Embryonic facial prominence (tissue), 1 donor: ENCODE measurements at regions not wholly inside any gene's neighbourhood (a gene's known extent, or its start where the extent isn't known, plus 50 kb on each side); places are given as distances from the start of the nearest gene placed in this dataset.
"Not testable (repeated sequence)": the region's sequence is repeated elsewhere in the genome, so short reads cannot be mapped to it uniquely, and the experiment has no call there.

Experiments
- DNase-seq: peaks from one replicate; pipeline ENCODE4 v3.0.0-alpha.2; 2016; ENCODE audit errors: extremely low spot score

DNA sequence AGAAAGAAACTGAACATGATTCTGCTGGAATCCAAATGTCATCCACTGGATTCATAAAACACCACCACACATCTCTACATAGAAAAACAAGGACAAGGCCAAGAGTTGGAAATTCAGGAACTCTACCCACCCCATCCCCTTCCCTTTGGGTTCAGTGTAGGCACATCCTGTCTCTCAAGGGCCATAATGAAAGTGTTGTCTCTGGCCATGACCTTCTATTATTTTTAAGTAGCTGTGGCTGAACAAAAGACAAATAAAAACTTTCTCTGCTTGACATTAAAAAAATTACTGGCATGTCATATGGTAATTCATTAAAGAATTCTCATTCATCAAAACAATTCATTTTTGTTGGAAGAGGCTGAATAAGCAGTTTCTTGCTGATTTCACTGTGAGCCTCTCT, 54.9 kb upstream of the ZBTB18 start:
- DNase-seq, result no peak

- DNase-seq, result no peak
Observed at GRCh38 chr1:243991650-243992049, 59.4 kb upstream of the ZBTB18 start.

GRCh38 chr1:243984788-243985187, 66.3 kb upstream of the ZBTB18 start:
- no peak for DNase-seq

DNA sequence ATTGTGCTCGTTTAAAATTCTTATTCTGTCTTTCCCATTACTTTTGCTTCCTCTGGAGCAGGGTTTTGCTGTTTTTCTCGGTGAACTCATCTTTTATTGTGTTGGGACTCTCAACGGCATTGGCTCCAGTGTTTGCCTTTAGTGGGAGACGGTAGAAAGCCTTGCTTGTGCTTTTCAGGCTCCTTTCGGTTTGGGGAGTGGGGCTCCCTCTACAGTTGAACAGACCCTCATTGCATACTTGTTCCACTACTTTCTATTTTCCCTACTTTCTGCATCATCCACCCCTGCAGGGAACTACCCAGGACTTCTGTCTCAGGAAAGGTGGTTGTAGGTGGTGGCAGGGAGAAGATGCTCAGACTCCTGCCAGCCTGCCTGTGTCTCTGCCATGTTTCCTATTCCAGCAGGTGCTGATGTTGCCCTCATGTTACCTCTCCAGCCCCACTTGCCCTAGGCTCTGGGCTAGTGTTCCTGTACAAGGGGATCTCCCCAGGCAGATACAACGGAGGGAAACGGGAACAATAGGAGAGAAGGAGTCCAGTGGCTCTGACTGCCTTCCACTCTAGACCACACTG, 68.5 kb upstream of the ZBTB18 start:
- DNase-seq, result no peak

DNA sequence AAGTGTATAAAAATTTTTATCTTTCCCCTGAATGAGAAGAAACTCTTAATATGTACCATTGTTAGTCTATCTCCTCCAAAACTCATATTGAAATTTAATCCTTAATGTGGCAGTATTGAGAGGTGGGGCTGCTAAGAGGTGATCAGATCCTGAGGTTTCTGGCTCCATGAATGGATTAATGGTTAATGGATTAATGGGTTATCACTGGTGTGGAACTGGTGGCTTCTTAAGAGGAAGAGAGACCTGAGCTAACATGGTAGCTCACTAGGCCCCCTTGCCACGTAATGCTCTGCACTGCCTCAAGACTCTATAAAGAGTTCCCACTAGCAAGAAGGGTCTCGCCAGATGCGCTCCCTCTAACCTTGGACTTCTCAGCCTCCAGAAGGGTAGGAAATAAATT, 70.6 kb upstream of the ZBTB18 start:
- DNase-seq, result no peak

- DNase-seq, result no peak
Observed at GRCh38 chr1:243980071-243980470, 71.0 kb upstream of the ZBTB18 start.

- no peak for DNase-seq
Observed at GRCh38 chr1:243979396-243979795, 71.7 kb upstream of the ZBTB18 start.

DNA sequence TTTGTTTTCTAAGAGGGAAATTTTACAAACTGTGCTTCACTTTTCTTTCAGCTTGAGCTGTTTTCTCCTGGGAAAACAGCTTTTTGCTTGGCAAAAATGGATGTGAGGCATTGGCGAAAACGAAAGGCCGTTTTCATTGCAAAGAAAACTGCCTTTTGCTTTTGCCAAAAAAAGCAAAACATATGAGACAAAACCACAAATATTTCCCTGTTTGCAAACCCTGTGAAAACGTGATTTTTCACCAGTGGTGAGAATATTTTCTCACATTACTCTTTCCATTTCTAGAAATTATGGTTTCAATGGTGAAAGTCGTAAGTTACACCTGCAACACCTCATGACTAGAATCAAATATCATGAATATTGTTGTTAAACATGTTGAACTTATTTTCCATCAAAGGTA, 74.0 kb upstream of the ZBTB18 start:
- no peak for DNase-seq

GRCh38 chr1:243974451-243975292, 76.4 kb upstream of the ZBTB18 start:
- no peak for DNase-seq

DNA sequence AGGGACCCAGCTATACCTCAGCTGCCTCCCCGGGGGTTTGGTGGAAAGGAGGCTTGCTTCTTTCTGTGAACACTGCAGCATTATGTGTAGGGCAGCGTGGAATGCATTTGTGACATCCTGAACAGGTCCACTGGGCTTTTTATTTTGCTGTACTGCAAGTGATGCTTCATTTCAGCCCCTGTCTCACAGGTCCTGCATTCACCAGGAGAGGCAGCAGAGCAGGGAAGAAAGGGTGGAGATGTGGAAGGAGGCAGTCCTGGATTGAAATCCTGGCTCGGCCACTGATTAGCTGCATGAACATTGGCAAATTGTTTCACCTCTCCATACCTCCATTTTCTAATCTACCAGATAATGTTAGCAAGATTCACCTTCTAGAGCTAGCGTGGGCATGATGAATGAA, 77.9 kb upstream of the ZBTB18 start:
- DNase-seq, result no peak

GRCh38 chr1:243970077-243970476, 81.0 kb upstream of the ZBTB18 start:
- DNase-seq, result no peak

GRCh38 chr1:243968413-243968812, 82.7 kb upstream of the ZBTB18 start:
- DNase-seq, result no peak

GRCh38 chr1:243964915-243965314, 86.2 kb upstream of the ZBTB18 start:
- DNase-seq, result no peak

- DNase-seq, result no peak
Observed at GRCh38 chr1:243963571-243963970, 87.5 kb upstream of the ZBTB18 start.

- DNase-seq, result no peak
Observed at GRCh38 chr1:243962541-243962940, 88.5 kb upstream of the ZBTB18 start.

GRCh38 chr1:243959998-243960397, 91.1 kb upstream of the ZBTB18 start:
- no peak for DNase-seq

DNA sequence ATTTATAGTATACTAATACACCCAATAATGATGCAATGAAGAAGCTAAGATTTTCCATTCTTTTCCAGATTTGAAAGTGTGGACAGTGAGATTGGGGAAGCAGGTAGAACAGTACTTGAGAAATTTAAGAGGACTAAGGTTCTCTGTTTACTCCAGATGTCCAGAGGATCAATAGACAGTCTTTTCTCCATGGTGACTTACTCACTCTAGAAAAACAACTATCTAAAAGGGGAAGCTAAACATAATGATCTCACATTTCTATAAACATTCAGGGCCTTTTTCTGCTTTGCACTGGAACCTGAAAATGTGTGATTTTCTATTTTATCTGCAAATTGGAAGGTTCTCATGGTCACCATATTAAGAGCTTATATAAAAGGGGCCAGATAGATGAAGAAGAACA, 93.9 kb upstream of the ZBTB18 start:
- no peak for DNase-seq

GRCh38 chr1:243956450-243956849, 94.6 kb upstream of the ZBTB18 start:
- no peak for DNase-seq

GRCh38 chr1:243951207-243951606, 99.9 kb upstream of the ZBTB18 start:
- not testable (repeated sequence) for DNase-seq

DNA sequence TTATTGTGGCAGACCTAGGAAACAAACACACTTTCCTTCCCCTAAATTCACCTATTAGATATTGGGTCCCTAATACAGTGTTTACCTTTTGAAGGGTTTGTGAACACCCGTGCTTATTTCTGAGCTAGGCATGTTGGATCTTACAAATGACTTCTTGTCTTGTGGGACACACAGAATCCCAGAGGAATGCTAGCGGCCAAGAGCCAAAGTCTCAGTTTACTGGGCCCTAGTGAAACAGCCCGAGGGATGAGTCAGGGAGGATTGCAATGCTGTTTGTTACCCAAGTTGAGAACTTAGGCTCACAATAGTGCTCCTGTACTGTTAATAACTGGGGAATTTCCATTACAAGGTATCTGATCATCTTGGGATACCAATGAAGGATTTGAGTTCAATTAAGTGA, 100.1 kb upstream of the AKT3 start:
- no peak for DNase-seq

- DNase-seq, result no peak
Observed at GRCh38 chr1:243946946-243947345, 96.9 kb upstream of the AKT3 start.

DNA sequence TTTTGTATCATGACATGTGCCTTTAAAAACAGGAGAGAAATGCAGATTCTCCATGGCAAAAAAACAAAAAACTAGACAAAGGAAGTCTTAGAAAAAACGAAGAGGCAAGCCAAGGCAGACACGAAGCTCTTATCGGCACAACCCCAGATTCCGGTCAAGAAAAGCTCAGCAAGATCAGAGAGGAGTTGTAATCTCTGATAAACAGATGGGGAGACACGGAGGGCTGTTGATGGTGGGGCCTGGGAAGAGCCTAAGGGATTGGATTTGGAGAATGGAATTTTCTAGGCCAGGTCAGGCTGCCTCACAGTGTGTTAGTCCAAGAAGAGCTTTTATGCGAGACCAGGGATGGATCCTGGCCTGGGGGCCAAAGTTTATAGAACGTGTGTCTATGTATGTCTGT, 96.2 kb upstream of the AKT3 start:
- no peak for DNase-seq

- DNase-seq, result no peak
Observed at GRCh38 chr1:243945727-243946126, 95.7 kb upstream of the AKT3 start.
